ENCODE measurements at regions not wholly inside any gene's neighbourhood (a gene's known extent, or its start where the extent isn't known, plus 50 kb on each side); places are given as distances from the start of the nearest gene placed in this dataset.
A peak's percentile ranks its signal among the peaks of the same experiment; 100 is the strongest.
"Not testable (repeated sequence)": the region's sequence is repeated elsewhere in the genome, so short reads cannot be mapped to it uniquely, and the experiment has no call there.

DNA sequence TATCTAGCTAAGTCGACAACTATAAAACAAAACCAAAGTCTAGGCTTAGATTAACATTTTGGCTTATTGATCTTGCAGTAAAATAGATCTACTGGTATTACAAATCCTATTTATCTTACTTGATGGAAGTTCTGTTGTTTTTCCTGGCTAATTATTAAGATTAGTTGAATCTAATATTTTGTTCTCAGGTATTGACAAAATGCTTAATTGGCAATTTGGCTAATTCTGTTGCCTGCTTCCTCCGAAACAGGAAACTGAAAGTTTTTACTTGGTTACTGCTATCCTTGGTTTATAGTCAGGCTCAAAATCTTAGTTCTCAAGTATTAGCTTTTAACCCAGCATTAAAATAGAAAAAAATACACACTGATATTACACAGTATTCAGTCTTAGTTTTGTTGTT lies 820.5 kb downstream of the NR2F1-AS1 start:
- DNase-seq: no peak

DNA sequence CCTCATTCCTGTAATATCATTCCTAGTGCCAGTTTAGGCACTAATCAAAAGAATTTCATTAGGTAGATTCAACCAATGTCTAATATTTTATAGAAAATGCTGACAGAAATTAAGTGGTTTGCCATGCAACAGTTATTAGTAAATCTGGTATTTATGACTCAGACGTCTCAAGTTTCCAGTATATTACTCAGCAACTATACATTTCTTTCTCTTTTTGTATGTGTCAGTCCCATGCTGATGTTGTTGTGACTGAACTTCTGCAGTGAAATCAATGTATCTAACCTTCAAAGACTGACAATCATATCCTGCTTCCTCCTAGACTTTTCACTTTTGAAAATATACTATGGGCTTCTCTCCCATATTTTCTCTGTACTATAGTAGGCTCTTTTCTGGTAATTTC lies 822.5 kb downstream of the NR2F1-AS1 start:
- no peak for DNase-seq

DNA sequence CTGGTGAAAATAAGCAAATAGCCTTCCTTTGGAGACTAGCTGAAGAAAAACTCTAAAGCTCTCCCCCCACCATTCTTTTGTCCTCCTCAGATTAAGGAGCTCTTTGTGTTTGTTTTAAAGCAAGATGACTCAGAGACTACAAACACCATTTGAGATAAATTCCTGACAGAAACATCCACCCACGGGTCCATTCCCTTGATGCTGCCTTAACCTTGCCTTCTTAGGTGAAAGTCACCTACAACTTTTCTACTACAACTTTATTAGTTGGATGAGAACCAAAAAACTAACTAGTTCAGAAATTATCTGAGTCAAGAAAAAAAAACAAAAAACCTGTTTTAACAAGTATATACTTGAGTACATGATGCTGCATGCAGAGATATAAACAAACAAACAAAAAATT lies 831.1 kb downstream of the NR2F1-AS1 start:
- DNase-seq: no peak

DNA sequence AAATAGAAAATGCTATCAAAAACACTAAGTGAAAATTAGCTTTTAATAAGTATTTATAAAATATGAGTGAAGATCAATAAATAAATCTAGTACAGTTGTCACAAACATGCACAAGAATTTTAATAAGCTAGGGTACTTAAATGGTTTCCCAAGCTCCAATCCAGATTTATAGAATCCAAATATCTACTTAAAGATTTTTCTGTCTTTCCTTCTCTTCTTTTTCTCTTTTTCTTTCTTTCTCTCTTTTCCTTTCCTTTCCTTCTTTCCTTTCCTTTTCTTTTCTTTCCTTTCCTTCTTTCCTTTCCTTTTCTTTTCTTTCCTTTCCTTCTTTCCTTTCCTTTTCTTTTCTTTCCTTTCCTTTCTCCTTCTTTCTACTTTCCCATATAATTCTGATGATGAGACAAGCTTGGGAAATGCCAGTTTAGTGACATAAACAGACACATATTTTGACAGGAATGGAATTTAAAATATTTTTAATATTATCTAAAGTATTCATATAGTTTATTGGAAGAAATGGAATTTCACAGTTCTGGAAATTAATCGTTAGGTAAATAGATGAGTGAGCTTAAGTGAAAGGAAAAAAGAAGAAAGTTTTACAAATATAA lies 832.8 kb downstream of the NR2F1-AS1 start:
- no peak for DNase-seq

DNA sequence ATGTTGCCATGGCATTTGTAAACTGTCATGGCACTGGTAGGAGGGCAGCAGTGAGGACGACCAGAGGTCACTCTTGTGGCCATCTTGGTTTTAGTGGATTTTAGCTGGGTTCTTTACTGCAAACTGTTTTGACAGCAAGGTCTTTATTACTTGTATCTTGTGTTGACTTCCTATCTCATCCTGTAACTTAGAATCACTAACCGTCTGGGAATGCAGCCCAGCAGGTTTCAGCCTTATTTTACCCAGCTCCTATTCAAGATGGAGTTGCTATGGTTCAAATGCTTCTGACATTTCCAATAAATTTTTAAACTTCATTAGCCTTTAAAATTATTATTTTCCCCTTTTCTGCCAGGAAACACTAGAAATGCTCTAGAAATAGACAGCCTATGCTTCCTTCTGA lies 839.1 kb downstream of the NR2F1-AS1 start:
- no peak for DNase-seq

DNA sequence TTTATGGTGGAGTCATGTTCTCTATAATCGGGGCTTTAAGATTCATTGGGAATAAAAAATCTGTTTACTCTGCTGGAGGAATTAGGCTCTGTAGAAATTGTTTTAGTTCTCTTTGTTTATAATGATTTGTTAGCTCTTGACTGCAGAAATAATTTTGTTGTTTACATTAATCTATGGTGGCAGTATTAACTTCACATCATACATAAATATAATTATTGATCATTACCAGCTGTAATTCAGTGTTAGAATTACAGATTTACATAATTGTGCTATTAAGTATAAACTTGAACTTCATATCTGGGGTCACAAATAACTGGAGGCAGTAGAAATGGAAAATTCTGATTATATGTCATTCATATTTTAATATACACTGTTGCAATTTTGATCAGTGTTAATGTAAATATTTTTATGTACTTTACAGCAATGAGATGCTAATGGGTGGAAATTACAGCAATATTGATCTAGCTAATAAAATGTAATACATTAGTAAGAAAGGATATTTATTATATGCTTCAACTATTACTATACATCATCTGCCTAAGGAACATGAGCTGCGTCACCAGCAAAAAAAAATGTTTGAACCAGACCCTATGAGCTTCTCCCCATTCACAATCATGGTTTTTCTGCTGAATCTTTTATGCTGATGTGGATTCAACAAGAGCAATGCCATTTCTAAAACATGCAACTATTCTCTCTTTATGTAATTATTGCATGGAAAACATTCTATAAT lies 846.6 kb downstream of the NR2F1-AS1 start:
- DNase-seq: no peak

DNA sequence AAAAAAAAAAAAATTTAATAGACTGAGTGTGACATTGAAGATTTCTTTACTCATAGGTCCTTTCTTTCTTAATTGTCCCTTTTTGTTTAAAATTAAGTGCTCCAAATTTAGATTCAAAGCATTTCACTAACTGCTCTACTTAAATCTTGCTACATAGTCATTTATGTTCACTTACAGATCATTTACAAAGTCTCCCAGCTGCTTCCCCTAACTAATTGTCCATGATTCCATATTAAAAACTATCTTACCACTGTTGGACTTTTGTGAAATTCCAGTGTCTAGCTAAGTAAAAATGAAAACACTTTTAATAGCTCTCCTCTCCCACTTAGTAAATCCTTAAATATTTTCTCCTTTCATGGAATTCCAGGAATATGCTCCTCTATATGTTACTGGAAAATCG lies 850.5 kb downstream of the NR2F1-AS1 start:
- no peak for DNase-seq

DNA sequence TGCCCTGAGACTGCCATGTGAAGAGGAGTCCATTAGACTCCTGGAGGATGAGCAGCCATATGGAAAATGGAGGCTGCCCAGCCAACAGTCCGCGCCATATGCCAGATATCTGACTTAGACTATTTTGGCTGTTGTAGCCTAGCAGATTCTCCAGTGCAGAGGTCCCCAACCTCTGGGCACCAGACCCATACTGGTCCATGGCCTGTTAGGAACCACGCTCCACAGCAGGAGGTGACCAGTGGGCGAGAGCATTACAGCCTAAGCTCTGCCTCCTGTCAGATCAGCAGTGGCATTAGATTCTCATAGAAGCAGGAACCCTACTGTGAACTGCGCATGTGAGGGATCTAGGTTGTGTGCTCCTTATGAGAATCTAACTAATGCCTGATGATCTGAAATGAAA lies 851.9 kb downstream of the NR2F1-AS1 start:
- DNase-seq: no peak

DNA sequence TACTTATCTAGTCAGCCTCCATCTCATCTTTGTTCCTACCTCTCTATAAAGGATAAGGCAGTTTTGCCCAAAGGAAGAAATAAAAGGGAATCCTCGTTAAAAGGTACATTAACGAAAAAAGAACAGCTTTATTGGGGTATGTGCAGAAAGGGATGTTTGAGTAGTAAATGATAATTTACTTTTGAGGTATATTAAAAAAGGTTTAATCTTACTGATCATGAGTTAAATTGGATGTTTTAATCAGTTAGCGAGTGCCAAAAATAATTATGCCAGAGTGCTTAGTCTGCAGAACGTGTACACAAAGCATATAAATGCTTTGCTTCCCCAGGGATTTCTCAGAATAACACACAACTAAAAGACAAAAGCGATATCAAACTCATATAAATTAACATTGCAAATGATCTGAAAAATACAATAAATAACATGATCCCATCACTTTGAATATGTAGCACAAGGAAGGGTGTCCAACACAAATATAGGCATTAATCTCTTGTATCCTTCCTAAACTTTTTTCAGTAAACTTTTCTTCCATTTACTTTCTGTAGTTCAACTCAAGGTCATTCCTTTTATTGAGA lies 865.0 kb downstream of the NR2F1-AS1 start:
- DNase-seq: no peak

DNA sequence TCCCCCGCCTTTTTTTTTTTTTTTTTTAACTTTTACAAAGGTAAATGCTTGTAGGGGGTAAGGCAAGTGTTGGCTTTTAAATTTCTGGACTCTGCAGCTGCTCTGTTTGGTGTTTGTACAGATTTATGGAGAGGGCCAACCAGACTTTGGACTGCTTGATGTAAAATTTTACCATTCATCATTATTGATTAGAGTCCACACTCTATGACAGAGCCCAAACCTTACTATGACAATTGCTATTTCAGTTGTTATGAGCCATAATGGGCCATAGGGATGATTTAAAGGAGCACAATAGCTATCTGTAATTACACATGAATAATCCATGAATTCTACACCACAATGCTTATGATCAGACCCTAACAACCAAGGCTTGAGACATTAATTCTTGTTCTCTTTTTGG lies 867.2 kb downstream of the NR2F1-AS1 start:
- DNase-seq: no peak

DNA sequence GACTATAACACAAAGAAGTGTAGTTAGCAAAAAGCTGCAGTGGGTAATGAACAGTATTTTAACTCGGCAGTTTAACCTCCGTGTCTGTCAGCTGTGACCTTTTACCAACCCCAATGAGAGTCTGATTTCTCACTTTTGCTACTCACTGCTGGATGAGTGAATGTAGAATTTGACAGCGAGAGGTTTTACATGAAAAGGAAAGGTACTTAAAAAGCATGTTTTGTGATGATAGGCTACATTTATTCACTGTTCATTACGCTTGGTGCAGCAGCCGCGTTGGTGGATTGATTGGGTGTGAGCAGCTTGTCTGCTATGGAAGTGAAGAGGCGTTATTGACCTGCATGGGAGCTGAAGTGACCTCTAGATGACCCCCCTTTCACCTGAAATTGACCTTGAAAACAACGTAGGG lies 867.7 kb downstream of the NR2F1-AS1 start:
- DNase-seq: no peak

DNA sequence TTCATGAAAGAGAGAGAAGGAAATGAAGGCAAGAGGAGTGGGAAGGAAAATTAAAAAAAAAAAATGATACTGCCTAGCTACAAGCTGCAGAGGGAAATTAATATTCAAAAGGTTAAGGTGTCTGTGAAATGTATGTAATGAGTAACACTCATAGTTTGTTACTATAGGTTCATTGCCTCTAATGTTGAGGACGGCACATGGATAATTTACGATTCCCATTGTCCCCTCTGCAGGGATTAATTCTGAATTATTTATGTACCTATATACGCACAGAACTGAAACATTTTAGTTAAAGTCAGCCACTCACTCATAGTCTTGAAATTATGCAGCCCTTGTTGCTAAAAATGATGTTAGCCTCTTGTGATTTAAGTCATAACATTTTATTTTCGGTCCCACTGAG lies 869.1 kb downstream of the NR2F1-AS1 start:
- DNase-seq: no peak

DNA sequence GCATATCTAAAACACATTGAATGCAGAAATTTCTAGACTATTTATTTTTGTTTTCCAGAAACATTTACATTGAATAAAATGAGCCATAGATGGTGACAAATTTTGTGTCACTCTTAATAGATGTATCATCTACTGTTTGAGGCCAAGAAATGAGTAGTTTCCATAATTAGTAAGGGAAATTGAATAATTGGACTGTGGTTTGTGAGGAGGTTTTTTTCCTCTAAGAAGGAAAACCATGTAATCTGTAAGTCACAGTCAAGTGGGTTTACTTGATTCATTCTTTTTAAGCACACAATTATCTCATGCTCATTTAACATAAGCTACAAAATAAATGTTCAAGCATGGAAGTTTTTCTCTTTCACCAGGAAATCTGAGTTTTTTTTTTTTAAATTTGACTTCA lies 876.4 kb downstream of the NR2F1-AS1 start:
- DNase-seq: no peak

DNA sequence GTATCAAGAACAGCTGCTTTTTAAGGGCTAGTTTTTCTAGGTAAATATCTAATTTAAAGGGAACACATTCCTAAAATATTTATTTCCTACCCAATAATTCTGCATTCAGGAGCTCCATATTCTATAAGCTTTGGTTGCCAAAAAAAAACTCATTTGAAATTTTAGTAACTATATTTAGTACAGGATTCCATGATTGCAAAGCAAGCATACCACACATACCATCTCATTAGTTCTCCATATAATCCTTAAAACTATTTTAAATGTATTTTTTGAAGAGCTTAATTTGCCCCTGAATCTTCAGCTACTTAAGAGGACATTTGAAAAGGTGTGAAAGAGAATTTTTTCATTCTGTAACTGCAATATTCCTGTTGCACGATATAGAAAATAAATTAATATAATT lies 877.0 kb downstream of the NR2F1-AS1 start:
- DNase-seq: no peak

DNA sequence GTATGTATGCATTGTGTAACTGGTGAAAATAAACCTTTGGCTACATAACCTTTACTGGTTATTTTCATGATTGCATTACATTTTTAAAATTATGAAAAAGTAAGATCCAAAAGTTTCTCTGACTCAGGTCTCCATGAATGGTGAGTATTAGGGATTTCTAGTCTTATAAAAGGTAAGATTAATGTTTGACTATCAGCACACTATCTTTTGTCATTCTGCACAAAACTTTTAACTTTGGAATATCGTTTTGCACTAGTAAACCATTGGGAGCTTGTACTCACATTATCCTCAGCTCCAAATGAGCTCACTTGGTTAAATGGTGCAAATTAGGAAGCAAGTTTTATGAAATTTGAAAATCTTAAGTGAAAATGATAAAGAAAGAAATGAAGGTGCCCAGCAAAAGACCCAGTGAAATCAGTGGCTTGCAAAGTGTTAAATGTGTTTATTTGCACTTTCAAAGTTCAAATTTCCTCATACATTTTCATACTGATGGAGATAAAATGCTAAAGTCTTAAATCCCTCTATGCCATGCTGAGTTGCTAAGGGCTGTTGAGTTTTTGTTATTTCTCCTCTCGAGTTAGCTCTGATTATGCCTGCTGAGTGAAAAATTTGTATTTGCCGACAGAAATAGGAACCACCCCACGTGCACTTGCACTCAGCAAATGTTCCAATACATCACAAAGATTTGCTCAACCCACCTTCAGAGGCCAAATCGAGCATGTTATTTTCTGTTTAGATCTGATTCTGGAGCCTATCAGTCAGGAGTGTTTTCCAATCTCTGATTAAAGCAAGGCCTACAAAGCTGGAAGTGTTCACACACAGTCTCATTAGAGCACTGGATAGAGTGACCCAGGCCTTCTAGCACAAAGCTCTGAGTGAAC lies 885.7 kb downstream of the NR2F1-AS1 start:
- no peak for DNase-seq

DNA sequence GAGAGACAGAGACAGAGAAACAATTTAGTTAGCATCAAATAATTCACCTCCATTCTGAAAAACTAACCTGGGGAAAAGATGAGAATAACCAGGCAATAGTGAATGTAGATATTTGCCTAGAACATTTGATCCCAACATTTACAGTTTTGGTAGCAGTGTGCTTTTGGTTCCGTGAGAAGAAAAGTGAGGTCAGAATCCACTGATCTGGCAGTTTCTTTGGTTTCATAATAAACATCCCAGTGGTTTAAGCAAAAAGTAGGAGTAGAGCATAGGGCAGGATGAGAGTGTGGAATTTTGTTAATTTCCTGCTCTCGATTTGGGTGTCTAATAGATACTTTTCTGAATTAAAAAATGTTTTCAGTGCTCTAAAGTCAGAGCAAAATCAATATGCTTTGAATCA lies 887.0 kb downstream of the NR2F1-AS1 start:
- DNase-seq: no peak

DNA sequence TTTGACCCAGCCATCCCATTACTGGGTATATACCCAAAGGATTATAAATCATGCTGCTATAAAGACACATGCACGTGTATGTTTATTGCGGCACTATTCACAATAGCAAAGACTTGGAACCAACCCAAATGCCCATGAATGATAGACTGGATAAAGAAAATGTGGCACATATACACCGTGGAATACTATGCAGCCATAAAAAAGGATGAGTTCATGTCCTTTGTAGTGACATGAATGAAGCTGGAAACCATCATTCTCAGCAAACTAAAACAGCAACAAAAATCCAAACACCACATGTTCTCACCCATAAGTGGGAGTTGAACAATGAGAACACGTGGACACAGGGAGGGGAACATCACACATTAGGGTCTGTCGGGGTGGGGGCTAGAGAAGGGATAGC lies 889.1 kb downstream of the NR2F1-AS1 start:
- DNase-seq: not testable (repeated sequence)

DNA sequence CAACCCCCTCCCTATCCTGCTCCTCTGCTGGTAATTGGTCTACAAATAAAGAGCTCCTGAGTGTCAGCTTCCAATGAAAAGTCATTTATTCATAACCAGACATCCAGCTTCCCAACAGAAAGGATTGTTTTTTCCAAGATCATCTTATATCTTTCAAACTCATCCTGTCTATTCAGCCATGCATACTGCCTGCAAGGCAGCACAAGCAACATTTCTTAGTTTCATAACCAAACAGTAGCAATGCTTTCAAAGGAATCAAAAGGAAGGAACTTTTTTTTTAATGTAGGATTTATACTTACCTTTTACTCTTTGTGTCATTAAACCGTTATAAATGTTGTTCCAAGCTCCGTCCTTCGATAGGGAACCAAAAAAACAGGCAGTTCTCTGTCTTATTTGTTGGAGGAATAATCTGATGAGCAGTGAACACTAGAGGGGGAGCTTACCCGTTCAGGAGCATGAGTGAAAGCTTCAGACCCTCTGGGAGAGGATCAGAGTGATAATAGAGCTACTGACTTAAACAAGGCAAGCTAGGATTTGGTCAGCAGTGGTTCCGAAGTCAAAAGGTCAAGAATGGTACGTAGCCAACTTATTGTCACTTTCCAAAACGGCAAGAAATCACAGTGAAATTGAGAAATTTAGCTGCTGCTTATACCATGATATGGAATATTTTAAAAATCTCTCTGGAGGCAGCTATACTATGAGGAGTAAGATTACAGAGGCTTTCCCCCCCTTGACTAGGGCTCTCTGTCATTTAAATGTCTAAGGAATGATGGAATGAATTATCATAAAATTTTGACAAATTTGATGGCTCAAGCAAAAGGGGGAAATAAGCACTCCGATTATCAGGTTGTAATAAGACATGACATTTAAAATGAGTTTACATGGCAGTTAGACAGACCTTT lies 892.9 kb downstream of the NR2F1-AS1 start:
- DNase-seq: peak; percentile 53

DNA sequence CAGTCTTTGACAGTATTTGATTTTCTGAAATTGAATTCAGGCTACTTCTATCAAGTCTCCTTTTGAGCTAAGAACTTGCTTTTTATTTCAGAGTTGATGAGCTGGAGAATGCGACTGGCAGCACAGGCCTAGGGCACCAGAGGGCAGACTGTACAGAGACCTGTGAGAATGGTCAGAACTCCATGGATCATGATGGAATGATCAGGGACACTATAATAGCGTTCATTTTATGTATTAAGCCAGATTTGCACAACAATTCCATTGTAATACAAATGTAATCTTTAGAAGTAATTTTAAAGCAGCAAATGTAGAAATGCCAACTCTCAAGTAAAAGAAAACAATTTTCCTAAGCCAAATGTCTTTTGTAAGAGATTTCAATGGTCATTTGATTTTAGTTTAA lies 902.4 kb downstream of the NR2F1-AS1 start:
- peak; percentile 16 for DNase-seq

DNA sequence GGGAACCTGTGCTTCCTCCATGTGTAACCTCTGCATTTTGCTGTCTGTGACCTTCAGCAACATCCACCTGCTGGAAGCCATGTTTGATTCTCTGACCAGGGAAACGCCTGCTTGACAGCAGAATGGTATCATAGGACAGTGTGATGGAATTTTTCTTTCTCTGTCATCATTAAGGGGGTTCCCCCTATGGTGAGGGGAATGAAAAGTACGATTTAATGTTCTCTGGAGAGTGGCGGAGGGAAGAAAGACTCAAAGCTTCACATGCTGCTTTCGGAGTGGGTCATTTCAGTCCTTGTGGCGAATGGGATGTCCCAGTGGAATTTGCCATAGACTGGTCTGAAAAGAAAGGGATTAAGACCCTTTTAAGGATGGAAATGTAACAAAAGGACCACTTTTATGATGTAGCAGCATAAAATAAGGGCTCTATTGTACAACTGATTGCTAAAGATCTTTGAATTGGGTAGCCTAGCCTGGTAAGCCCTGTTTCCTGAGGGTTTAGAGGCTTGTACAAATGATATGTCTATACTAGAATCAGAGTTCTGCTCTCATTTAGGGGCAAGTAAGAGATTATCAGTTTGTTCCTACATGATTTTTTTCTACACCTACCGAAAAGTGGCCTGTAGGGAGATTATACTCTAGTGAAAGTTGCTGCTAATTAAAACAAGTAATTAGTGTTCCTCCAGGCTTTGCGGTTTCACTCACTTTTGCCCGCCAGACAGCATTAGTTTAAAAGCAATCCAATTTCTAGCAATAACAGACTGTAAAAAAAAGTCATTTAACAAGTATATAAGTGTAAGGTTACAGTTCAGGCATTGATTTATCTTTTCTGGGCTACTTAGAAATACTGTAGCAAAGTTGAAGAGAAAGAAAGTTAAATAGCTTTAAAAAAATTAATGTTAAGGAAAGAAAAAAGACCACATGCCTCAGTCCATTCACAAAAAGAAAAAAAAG lies 904.5 kb downstream of the NR2F1-AS1 start:
- DNase-seq: no peak

DNA sequence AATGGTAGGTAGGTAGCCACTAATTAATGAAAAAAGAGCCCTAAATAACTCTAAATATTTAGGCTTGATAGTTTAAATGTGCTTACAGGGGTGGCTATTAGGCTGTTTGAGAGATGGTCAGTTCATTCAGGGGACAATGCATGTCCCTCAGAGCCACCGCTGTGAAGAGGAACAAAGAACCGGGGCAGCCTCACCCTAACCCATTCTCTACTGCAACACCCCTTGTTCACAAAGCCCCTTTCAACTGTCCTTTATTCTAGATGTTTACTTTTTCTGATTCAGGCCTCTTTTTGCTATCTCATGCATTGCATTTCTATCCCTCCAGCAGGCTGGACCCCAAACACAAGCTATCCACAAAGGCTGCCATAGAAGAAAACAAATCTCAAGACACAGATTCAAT lies 906.7 kb downstream of the NR2F1-AS1 start:
- DNase-seq: no peak
